GM12878 (cell line): ENCODE measurements at regions not wholly inside any gene's neighbourhood (a gene's known extent, or its start where the extent isn't known, plus 50 kb on each side); places are given as distances from the start of the nearest gene placed in this dataset.
A peak's percentile ranks its signal among the peaks of the same experiment; 100 is the strongest.

ENCODE experiments used
- ATAC-seq: fragments of 200-7000 bp; cut with Tn5 transposase; 3 replicates; pipeline ENCODE4 v1.9.1; 2020; ENCODE audit warnings: mild to moderate bottlenecking, moderate library complexity
- BruUV-seq: library from RNA; stranded (reverse); fragments of 400-500 nt; replicated peaks from 2 replicates; lab custom pipeline; 2021; lab: Mats Ljungman, UMichigan
- CTCF ChIA-PET: fragments of 300-600 bp; sonication (Branson Sonifier 250); formaldehyde crosslinking; extraction: SDS; loops from one replicate; lab custom pipeline; 2021; ENCODE audit warnings: inconsistent platforms; lab: Yijun Ruan, JAX
- POLR2A ChIA-PET: fragments of 350-600 bp; formaldehyde crosslinking; extraction: SDS; loops from one replicate; lab custom pipeline; 2021; ENCODE audit warnings: inconsistent platforms; lab: Charles Lee
- RAD21 ChIA-PET: fragments of 300-600 bp; sonication (Branson Sonifier 250); formaldehyde crosslinking; loops from one replicate; lab custom pipeline; 2023; ENCODE audit warnings: antibody characterized with exemption; ENCODE audit not compliant: unreplicated experiment; lab: Charles Lee
- SMC1A ChIA-PET: fragments of 300-600 bp; sonication (Branson Sonifier 250); formaldehyde crosslinking; loops from one replicate; lab custom pipeline; 2023; ENCODE audit not compliant: unreplicated experiment, uncharacterized antibody; lab: Charles Lee
- DNase-seq: peaks from one replicate; pipeline ENCODE4 v3.0.0-alpha.2; 2011; ENCODE audit warnings: low read depth, low spot score
- FAIRE-seq: peaks from 3 replicates; lab custom pipeline; 2011; peaks lifted over from hg19 to GRCh38; lab: Jason Lieb, UNC
- H2AFZ ChIP-seq: 2 replicates; pipeline ENCODE4 v1.6.0; 2011; ENCODE audit warnings: low read depth, low read length, control low read depth; ENCODE audit not compliant: control insufficient read depth
- H3K27ac ChIP-seq: 2 replicates; pipeline ENCODE4 v1.5.1; 2011; ENCODE audit warnings: control low read depth; ENCODE audit not compliant: control insufficient read depth, insufficient read depth
- H3K27me3 ChIP-seq, 2 experiments: replicated peaks in 1 of 2; 2 replicates each; pipeline versions ENCODE4 v1.6.0 to v1.6.1; 2011; ENCODE audit warnings: low read length in 1 of 2; ENCODE audit not compliant: control insufficient read depth in 2 of 2, insufficient read depth in 2 of 2
- H3K36me3 ChIP-seq, 2 experiments: 2 replicates each; pipeline ENCODE4 v1.5.1; 2011; ENCODE audit warnings: low read length in 1 of 2; ENCODE audit not compliant: control insufficient read depth in 2 of 2, insufficient read depth in 2 of 2
- H3K4me1 ChIP-seq: 2 replicates; pipeline ENCODE4 v1.6.1; 2011; ENCODE audit warnings: mild to moderate bottlenecking, low read length, moderate library complexity, mixed read lengths; ENCODE audit not compliant: control insufficient read depth, insufficient read depth
- H3K4me2 ChIP-seq: 2 replicates; pipeline ENCODE4 v1.6.0; 2011; ENCODE audit warnings: control low read depth; ENCODE audit not compliant: control insufficient read depth, insufficient read depth
- H3K4me3 ChIP-seq: fragments of 200-600 bp; sonication (generic); 2 replicates; pipeline ENCODE4 v1.5.1; 2016
- H3K79me2 ChIP-seq: 2 replicates; pipeline ENCODE4 v1.6.0; 2011; ENCODE audit warnings: low read length; ENCODE audit not compliant: control insufficient read depth, insufficient read depth
- H3K9ac ChIP-seq: 2 replicates; pipeline ENCODE4 v1.8.0; 2011; ENCODE audit warnings: low read length, control low read depth, mixed read lengths; ENCODE audit not compliant: control insufficient read depth, insufficient read depth
- H3K9me3 ChIP-seq: replicated peaks from 3 replicates; pipeline ENCODE4 v1.5.1; 2011; ENCODE audit warnings: mild to moderate bottlenecking, low read length; ENCODE audit not compliant: control insufficient read depth, insufficient read depth
- H4K20me1 ChIP-seq: 2 replicates; pipeline ENCODE4 v1.6.0; 2011; ENCODE audit not compliant: control insufficient read depth, insufficient read depth
- CTCF ChIP-seq, 3 experiments: IDR thresholded peaks in 2 of 3; conservative IDR thresholded peaks in 1 of 3; 2 replicates each; pipeline ENCODE4 v1.5.1; 2011; ENCODE audit warnings: low read depth in 3 of 3, low read length in 3 of 3, mild to moderate bottlenecking in 3 of 3, control low read depth in 2 of 3, moderate library complexity in 2 of 3, inconsistent platforms in 1 of 3, mixed read lengths in 1 of 3; ENCODE audit not compliant: control insufficient read depth in 2 of 3, insufficient read depth in 1 of 3; ENCODE audit errors: extremely low read depth in 1 of 3
- REST ChIP-seq: IDR thresholded peaks from 2 replicates; pipeline ENCODE4 v1.6.1; 2012; ENCODE audit warnings: mild to moderate bottlenecking, low read depth, low read length
- ZNF24 ChIP-seq: fragments of 450-650 bp; IDR thresholded peaks from 2 replicates; pipeline ENCODE4 v1.6.1; 2017; ENCODE audit warnings: antibody characterized with exemption, mild to moderate bottlenecking
- WGBS: methylation state at CpG from one replicate; pipeline ENCODE4 v1.1.6; 2016; ENCODE audit warnings: low lambda C conversion rate; ENCODE audit not compliant: insufficient replicate concordance, insufficient coverage; ENCODE audit errors: missing lambda C conversion rate; 5-methylcytosine and 5-hydroxymethylcytosine counted together
- in situ Hi-C: fragments of 300-500 bp; cut with MboI; formaldehyde crosslinking; loops from 9 replicates; pipeline ENCODE4 v1.14.3; 2018; ENCODE audit warnings: mixed read lengths
- intact Hi-C: fragments of 100-400 bp; cut with micrococcal nuclease; formaldehyde crosslinking; loops from one replicate; pipeline ENCODE4 v1.14.2; 2022; ENCODE audit not compliant: unreplicated experiment

- no peak overlapping the region for H2AFZ ChIP-seq
- POLR2A ChIA-PET = no interaction called here
- H3K79me2 ChIP-seq = no peaks in the 10 kb centered on the region
- no peak for ATAC-seq
- in situ Hi-C loops = no loop called here
- H4K20me1 ChIP-seq = no peaks in the 10 kb centered on the region
- WGBS = 20% methylated on average over 2 of the region's 2 CpGs
- TF ChIP-seq REST = no peak
- no peak for TF ChIP-seq ZNF24
- TF ChIP-seq CTCF (IDR thresholded peaks at IDR 0.05 in 2 of 3, conservative IDR thresholded peaks at IDR 0.05 in 1 of 3; ENCODE audit: control insufficient read depth in 2 of 3, extremely low read depth in 1 of 3, insufficient read depth in 1 of 3, low read depth in 3 of 3, low read length in 3 of 3) = 0 out of 6 replicates have a peak, but pooled peaks of 1 of the 3 experiments have one; percentile 24
- TF ChIP-seq, all 136 proteins: peak for 1
- FAIRE-seq (no peak), DNase-seq (no peak)
- no peaks in the 10 kb centered on the region for H3K4me1 ChIP-seq
- no peak overlapping the region for H3K4me2 ChIP-seq
- ChIA-PET CTCF (interaction anchor here (1.0 to 1.1 kb wide), 2 partner anchors 11 to 409 kb away, joined by 3 read pairs; no protein-coding TSS in a partner anchor), SMC1A (interaction anchor here (1.2 to 1.8 kb wide), 2 partner anchors 10 to 44 kb away, joined by 5 to 6 read pairs; no protein-coding TSS in a partner anchor), RAD21 (interaction anchor here (0.6 to 1.0 kb wide), 2 partner anchors 393 kb away, joined by 3 read pairs; no protein-coding TSS in a partner anchor)
- H3K27ac ChIP-seq = no peak overlapping the region
- intact Hi-C loops = no loop called here
- no TSS peak for BruUV-seq
- H3K27me3 ChIP-seq = no peaks in the 10 kb centered on the region
- H3K4me3 ChIP-seq = no peak overlapping the region
- no peaks in the 10 kb centered on the region for H3K36me3 ChIP-seq
- H3K9ac ChIP-seq = no peak overlapping the region
- no peaks in the 10 kb centered on the region for H3K9me3 ChIP-seq
Observed at GRCh38 chr3:137514853-137515252, 249.3 kb upstream of the SOX14 start.
